Loucy (cell line): ENCODE measurements at regions not wholly inside any gene's neighbourhood (a gene's known extent, or its start where the extent isn't known, plus 50 kb on each side); places are given as distances from the start of the nearest gene placed in this dataset.

ENCODE experiments used
- EZH2phosphoT487 ChIP-seq: fragments of 200-600 bp; IDR thresholded peaks from 2 replicates; pipeline ENCODE4 v1.6.1; 2018; ENCODE audit warnings: antibody characterized with exemption, mild to moderate bottlenecking, moderate library complexity, borderline replicate concordance
- TF ChIP-seq, protein P1 (sequence below): fragments of 200-600 bp; sonication (generic); conservative IDR thresholded peaks from 2 replicates; pipeline ENCODE4 v1.5.1; 2014; ENCODE audit warnings: mild to moderate bottlenecking, antibody characterized with exemption, low read length

DNA sequence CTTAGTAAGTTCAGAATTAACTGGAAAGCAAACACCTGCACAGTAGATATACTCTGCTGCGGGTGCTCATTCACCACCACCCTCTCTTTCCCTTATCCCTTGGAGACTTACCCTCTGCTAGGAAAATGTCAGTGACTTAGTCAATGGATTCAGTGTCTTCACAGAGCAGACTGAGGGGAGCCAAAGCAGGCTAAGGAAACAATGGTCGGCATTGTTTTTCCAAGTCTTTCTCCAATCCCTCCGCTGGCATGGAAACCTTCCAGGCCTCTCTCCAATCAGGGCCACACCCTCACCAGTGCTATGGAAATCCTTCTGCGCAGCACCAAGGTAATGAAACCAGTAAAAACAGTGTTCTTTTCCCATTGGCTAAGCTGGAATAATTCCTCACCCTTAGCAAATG, 531.2 kb downstream of the TFAP2B start:
- TF ChIP-seq, protein P1, sequence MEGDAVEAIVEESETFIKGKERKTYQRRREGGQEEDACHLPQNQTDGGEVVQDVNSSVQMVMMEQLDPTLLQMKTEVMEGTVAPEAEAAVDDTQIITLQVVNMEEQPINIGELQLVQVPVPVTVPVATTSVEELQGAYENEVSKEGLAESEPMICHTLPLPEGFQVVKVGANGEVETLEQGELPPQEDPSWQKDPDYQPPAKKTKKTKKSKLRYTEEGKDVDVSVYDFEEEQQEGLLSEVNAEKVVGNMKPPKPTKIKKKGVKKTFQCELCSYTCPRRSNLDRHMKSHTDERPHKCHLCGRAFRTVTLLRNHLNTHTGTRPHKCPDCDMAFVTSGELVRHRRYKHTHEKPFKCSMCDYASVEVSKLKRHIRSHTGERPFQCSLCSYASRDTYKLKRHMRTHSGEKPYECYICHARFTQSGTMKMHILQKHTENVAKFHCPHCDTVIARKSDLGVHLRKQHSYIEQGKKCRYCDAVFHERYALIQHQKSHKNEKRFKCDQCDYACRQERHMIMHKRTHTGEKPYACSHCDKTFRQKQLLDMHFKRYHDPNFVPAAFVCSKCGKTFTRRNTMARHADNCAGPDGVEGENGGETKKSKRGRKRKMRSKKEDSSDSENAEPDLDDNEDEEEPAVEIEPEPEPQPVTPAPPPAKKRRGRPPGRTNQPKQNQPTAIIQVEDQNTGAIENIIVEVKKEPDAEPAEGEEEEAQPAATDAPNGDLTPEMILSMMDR = no peak
- TF ChIP-seq EZH2phosphoT487 = no peak
